Trophoblast cell (in vitro differentiated cells and primary cell): ENCODE measurements at regions not wholly inside any gene's neighbourhood (a gene's known extent, or its start where the extent isn't known, plus 50 kb on each side); places are given as distances from the start of the nearest gene placed in this dataset.

Experiments
- DNase-seq, 2 donors: peaks; one replicate each; pipeline ENCODE4 v3.0.0-alpha.2; 2016
- H2AFZ ChIP-seq: 2 replicates; pipeline ENCODE4 v1.6.1; 2013; ENCODE audit warnings: low read length, moderate library complexity, mild to moderate bottlenecking; ENCODE audit not compliant: insufficient read depth, poor library complexity
- H2AK5ac ChIP-seq: 2 replicates; pipeline ENCODE4 v1.6.1; 2013; ENCODE audit warnings: mild to moderate bottlenecking, low read length
- H2BK120ac ChIP-seq: 2 replicates; pipeline ENCODE4 v1.6.1; 2013; ENCODE audit warnings: low read length, mild to moderate bottlenecking, moderate library complexity; ENCODE audit not compliant: insufficient read depth, poor library complexity
- H2BK12ac ChIP-seq: 2 replicates; pipeline ENCODE4 v1.6.1; 2013; ENCODE audit warnings: mild to moderate bottlenecking, low read length, moderate library complexity
- H2BK5ac ChIP-seq: 2 replicates; pipeline ENCODE4 v1.6.1; 2013; ENCODE audit warnings: low read length, low read depth, moderate library complexity, mild to moderate bottlenecking; ENCODE audit not compliant: poor library complexity
- H3K14ac ChIP-seq: 2 replicates; pipeline ENCODE4 v1.6.1; 2013; ENCODE audit warnings: mild to moderate bottlenecking, low read length
- H3K18ac ChIP-seq: 2 replicates; pipeline ENCODE4 v1.6.1; 2013; ENCODE audit warnings: mild to moderate bottlenecking, low read length
- H3K23ac ChIP-seq: 2 replicates; pipeline ENCODE4 v1.6.1; 2013; ENCODE audit warnings: low read length
- H3K27ac ChIP-seq: 2 replicates; pipeline ENCODE4 v1.5.1; 2013; ENCODE audit warnings: low read depth, mild to moderate bottlenecking, inconsistent platforms, low read length, moderate library complexity
- H3K27me3 ChIP-seq: 2 replicates; pipeline ENCODE4 v1.6.1; 2013; ENCODE audit warnings: inconsistent platforms, mild to moderate bottlenecking, low read length, moderate library complexity; ENCODE audit not compliant: insufficient read depth
- H3K36me3 ChIP-seq, 2 experiments: 1 replicate in 1 of 2; 2 replicates in 1 of 2; pipeline ENCODE4 v1.6.1; 2013; ENCODE audit warnings: low read length in 2 of 2, mild to moderate bottlenecking in 2 of 2, moderate library complexity in 1 of 2; ENCODE audit not compliant: insufficient read depth in 2 of 2, control insufficient read depth in 1 of 2
- H3K4ac ChIP-seq: 2 replicates; pipeline ENCODE4 v1.6.1; 2013; ENCODE audit warnings: low read depth, mild to moderate bottlenecking, low read length, moderate library complexity
- H3K4me1 ChIP-seq, 2 experiments: 1 replicate in 1 of 2; 2 replicates in 1 of 2; pipeline ENCODE4 v1.6.1; 2013; ENCODE audit warnings: low read length in 2 of 2, mild to moderate bottlenecking in 2 of 2, moderate library complexity in 1 of 2; ENCODE audit not compliant: insufficient read depth in 2 of 2, control insufficient read depth in 1 of 2
- H3K4me2 ChIP-seq: 2 replicates; pipeline ENCODE4 v1.6.1; 2013; ENCODE audit warnings: inconsistent platforms, mild to moderate bottlenecking, low read length, moderate library complexity
- H3K4me3 ChIP-seq: 2 replicates; pipeline ENCODE4 v1.5.1; 2013; ENCODE audit warnings: mild to moderate bottlenecking, low read depth, low read length, inconsistent platforms
- H3K79me1 ChIP-seq: one replicate; pipeline ENCODE4 v1.6.1; 2013; ENCODE audit warnings: low read length
- H3K79me2 ChIP-seq: 2 replicates; pipeline ENCODE4 v1.6.1; 2013; ENCODE audit warnings: low read length, mild to moderate bottlenecking; ENCODE audit not compliant: control insufficient read depth, insufficient read depth, poor library complexity
- H3K9ac ChIP-seq: 2 replicates; pipeline ENCODE4 v1.6.1; 2013; ENCODE audit warnings: mild to moderate bottlenecking, low read length
- H3K9me3 ChIP-seq: 2 replicates; pipeline ENCODE4 v1.6.1; 2013; ENCODE audit warnings: low read depth, mild to moderate bottlenecking, control low read depth, inconsistent platforms, low read length; ENCODE audit not compliant: insufficient read depth
- H4K12ac ChIP-seq: 2 replicates; pipeline ENCODE4 v1.6.1; 2013; ENCODE audit warnings: low read depth, mild to moderate bottlenecking, low read length, moderate library complexity
- H4K8ac ChIP-seq: 2 replicates; pipeline ENCODE4 v1.6.1; 2013; ENCODE audit warnings: low read depth, mild to moderate bottlenecking, low read length, moderate library complexity
- H4K91ac ChIP-seq: one replicate; pipeline ENCODE4 v1.6.1; 2013; ENCODE audit warnings: low read depth, mild to moderate bottlenecking, low read length, moderate library complexity
- WGBS: extraction: QIAGEN DNeasy Blood & Tissue Kit; methylation state at CpG from one replicate; pipeline ENCODE4 v1.1.7; 2013; ENCODE audit warnings: missing lambda C conversion rate; ENCODE audit not compliant: insufficient read length, insufficient coverage; ENCODE audit errors: extremely low coverage; 5-methylcytosine and 5-hydroxymethylcytosine counted together

GRCh38 chr1:87402241-87403002 is 73.7 kb downstream of the LMO4 start:
- no peak overlapping the region for H3K14ac ChIP-seq
- no peak overlapping the region for H3K18ac ChIP-seq
- no peak overlapping the region for H2BK120ac ChIP-seq
- no peak overlapping the region for H2BK12ac ChIP-seq
- no peak overlapping the region for H3K27ac ChIP-seq
- no peak overlapping the region for H3K4me3 ChIP-seq
- H3K79me1 ChIP-seq = no peaks in the 10 kb centered on the region
- H2BK5ac ChIP-seq = no peak overlapping the region
- H3K9me3 ChIP-seq = no peaks in the 10 kb centered on the region
- no peak overlapping the region for H4K12ac ChIP-seq
- no peak overlapping the region for H2AFZ ChIP-seq
- H3K4me1 ChIP-seq = no peaks in the 10 kb centered on the region
- H3K27me3 ChIP-seq = no peaks in the 10 kb centered on the region
- no peak overlapping the region for H4K91ac ChIP-seq
- DNase-seq = no peak
- no peaks in the 10 kb centered on the region for H3K79me2 ChIP-seq
- no peak overlapping the region for H3K4ac ChIP-seq
- no peak overlapping the region for H3K9ac ChIP-seq
- no peaks in the 10 kb centered on the region for H3K36me3 ChIP-seq
- no peak overlapping the region for H2AK5ac ChIP-seq
- no peak overlapping the region for H3K23ac ChIP-seq
- H3K4me2 ChIP-seq = no peak overlapping the region
- H4K8ac ChIP-seq = no peak overlapping the region
- no CpG with 5 or more reads among the region's 6 CpGs for WGBS

GRCh38 chr1:87403061-87403820 is 74.6 kb downstream of the LMO4 start:
- no peak for DNase-seq
- Histone ChIP-seq H3K14ac (no peak overlapping the region), H3K79me2 (no peaks in the 10 kb centered on the region), H3K4me3 (no peak overlapping the region), H3K79me1 (no peaks in the 10 kb centered on the region), H3K27ac (no peak overlapping the region), H3K4ac (no peak overlapping the region), H3K23ac (no peak overlapping the region), H2AK5ac (no peak overlapping the region), H3K18ac (no peak overlapping the region), H3K36me3 (no peaks in the 10 kb centered on the region), H4K91ac (no peak overlapping the region), H2BK5ac (no peak overlapping the region), H2AFZ (no peak overlapping the region), H3K9me3 (no peaks in the 10 kb centered on the region), H3K4me1 (no peaks in the 10 kb centered on the region), H3K9ac (no peak overlapping the region), H4K8ac (no peak overlapping the region), H3K27me3 (no peaks in the 10 kb centered on the region), H2BK12ac (no peak overlapping the region), H4K12ac (no peak overlapping the region), H2BK120ac (no peak overlapping the region), H3K4me2 (no peak overlapping the region)
- no CpG with 5 or more reads among the region's 7 CpGs for WGBS

GRCh38 chr1:87404296-87404695 is 75.6 kb downstream of the LMO4 start:
- H3K4me2 ChIP-seq = no peak overlapping the region

GRCh38 chr1:87408665-87409248 is 80.1 kb downstream of the LMO4 start:
- no peaks in the 10 kb centered on the region for H3K9me3 ChIP-seq
- no peak overlapping the region for H3K4ac ChIP-seq
- H3K79me1 ChIP-seq = no peaks in the 10 kb centered on the region
- DNase-seq = no peak
- no peak overlapping the region for H3K18ac ChIP-seq
- H3K9ac ChIP-seq = no peak overlapping the region
- H3K36me3 ChIP-seq = no peaks in the 10 kb centered on the region
- WGBS = no CpG with 5 or more reads among the region's 2 CpGs
- no peak overlapping the region for H2AK5ac ChIP-seq
- H4K8ac ChIP-seq = no peak overlapping the region
- no peak overlapping the region for H3K23ac ChIP-seq
- H3K27ac ChIP-seq = no peak overlapping the region
- no peaks in the 10 kb centered on the region for H3K79me2 ChIP-seq
- H4K91ac ChIP-seq = no peak overlapping the region
- H2BK12ac ChIP-seq = no peak overlapping the region
- H3K4me3 ChIP-seq = no peak overlapping the region
- H4K12ac ChIP-seq = no peak overlapping the region
- no peaks in the 10 kb centered on the region for H3K27me3 ChIP-seq
- H3K4me2 ChIP-seq = no peak overlapping the region
- peaks cover 2 to 5% of the 10 kb centered on the region in 2 experiments for H3K4me1 ChIP-seq
- H2AFZ ChIP-seq = no peak overlapping the region
- H3K14ac ChIP-seq = no peak overlapping the region
- H2BK120ac ChIP-seq = no peak overlapping the region
- no peak overlapping the region for H2BK5ac ChIP-seq

More at GRCh38 chr1:87404296-87404695, 75.6 kb downstream of the LMO4 start:
- no peak overlapping the region for H3K27ac ChIP-seq
- no CpG with 5 or more reads among the region's 3 CpGs for WGBS
- peak; percentile 25 to 72 for DNase-seq
- H3K79me2 ChIP-seq = no peaks in the 10 kb centered on the region
- no peak overlapping the region for H2AK5ac ChIP-seq
- H3K9ac ChIP-seq = no peak overlapping the region
- no peak overlapping the region for H3K14ac ChIP-seq
- no peak overlapping the region for H3K4me3 ChIP-seq
- no peak overlapping the region for H3K23ac ChIP-seq
- H3K27me3 ChIP-seq = no peaks in the 10 kb centered on the region
- no peak overlapping the region for H2AFZ ChIP-seq
- H4K8ac ChIP-seq = no peak overlapping the region
- no peaks in the 10 kb centered on the region for H3K79me1 ChIP-seq
- H3K4ac ChIP-seq = no peak overlapping the region
- H3K18ac ChIP-seq = no peak overlapping the region
- H3K9me3 ChIP-seq = no peaks in the 10 kb centered on the region
- H2BK5ac ChIP-seq = no peak overlapping the region
- H2BK12ac ChIP-seq = no peak overlapping the region
- H3K4me1 ChIP-seq = no peaks in the 10 kb centered on the region
- H4K12ac ChIP-seq = no peak overlapping the region
- no peak overlapping the region for H4K91ac ChIP-seq
- no peak overlapping the region for H2BK120ac ChIP-seq
- no peaks in the 10 kb centered on the region for H3K36me3 ChIP-seq
